Spinal cord (tissue), 9 donors: ENCODE measurements at regions not wholly inside any gene's neighbourhood (a gene's known extent, or its start where the extent isn't known, plus 50 kb on each side); places are given as distances from the start of the nearest gene placed in this dataset.
A peak's percentile ranks its signal among the peaks of the same experiment; 100 is the strongest.

ENCODE experiments used
- DNase-seq, 6 donors: peaks; one replicate each; pipeline versions ENCODE4 v3.0.0 to v3.0.0-alpha.2; 2013 to 2015; ENCODE audit warnings: low spot score in 6 of 6, low read depth in 4 of 6
- H3K27ac ChIP-seq: one replicate; pipeline ENCODE4 v1.5.1; 2013; ENCODE audit warnings: low read depth, low read length, control low read depth
- H3K27me3 ChIP-seq: one replicate; pipeline ENCODE4 v1.6.1; 2013; ENCODE audit warnings: low read length; ENCODE audit not compliant: control insufficient read depth, insufficient read depth
- H3K36me3 ChIP-seq: one replicate; pipeline ENCODE4 v1.6.1; 2013; ENCODE audit warnings: low read length; ENCODE audit not compliant: control insufficient read depth, insufficient read depth
- H3K4me1 ChIP-seq: one replicate; pipeline ENCODE4 v1.6.1; 2013; ENCODE audit warnings: low read length; ENCODE audit not compliant: control insufficient read depth, insufficient read depth
- H3K4me3 ChIP-seq: one replicate; pipeline ENCODE4 v1.5.1; 2013; ENCODE audit warnings: low read depth, low read length, control low read depth
- H3K9me3 ChIP-seq: one replicate; pipeline ENCODE4 v1.6.1; 2013; ENCODE audit warnings: low read length; ENCODE audit not compliant: control insufficient read depth, insufficient read depth
- WGBS: methylation state at CpG from one replicate; pipeline ENCODE4 v1.1.5; 2013; ENCODE audit warnings: missing lambda C conversion rate; ENCODE audit not compliant: insufficient coverage; 5-methylcytosine and 5-hydroxymethylcytosine counted together
- donor health status: healthy.

DNA sequence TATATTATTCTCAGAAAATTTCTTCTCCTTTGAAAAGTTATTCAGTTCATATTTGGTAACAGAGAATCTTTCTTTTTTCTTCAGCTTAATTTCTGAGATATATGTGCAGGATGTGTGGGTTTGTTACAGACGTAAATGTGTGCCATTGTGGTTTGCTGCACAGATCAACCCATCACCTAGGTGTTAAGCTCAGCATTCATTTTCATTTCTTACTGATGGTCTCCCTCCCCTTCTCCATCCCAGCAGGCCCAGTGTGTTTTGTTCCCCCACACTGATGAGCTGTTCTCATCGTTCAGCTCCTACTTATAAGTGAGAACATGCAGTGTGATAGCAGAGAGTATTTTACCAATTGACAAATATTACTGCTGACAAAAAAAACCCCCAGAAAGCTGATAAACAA lies 330.0 kb upstream of the CHD1 start:
- H3K4me1 ChIP-seq: no peaks in the 10 kb centered on the region
- DNase-seq: no peak
- H3K4me3 ChIP-seq: no peak overlapping the region
- no CpG with 5 or more reads among the region's 2 CpGs for WGBS
- peaks cover 4% of the 10 kb centered on the region for H3K9me3 ChIP-seq
- H3K27me3 ChIP-seq: no peaks in the 10 kb centered on the region
- H3K27ac ChIP-seq: no peak overlapping the region
- H3K36me3 ChIP-seq: no peaks in the 10 kb centered on the region

DNA sequence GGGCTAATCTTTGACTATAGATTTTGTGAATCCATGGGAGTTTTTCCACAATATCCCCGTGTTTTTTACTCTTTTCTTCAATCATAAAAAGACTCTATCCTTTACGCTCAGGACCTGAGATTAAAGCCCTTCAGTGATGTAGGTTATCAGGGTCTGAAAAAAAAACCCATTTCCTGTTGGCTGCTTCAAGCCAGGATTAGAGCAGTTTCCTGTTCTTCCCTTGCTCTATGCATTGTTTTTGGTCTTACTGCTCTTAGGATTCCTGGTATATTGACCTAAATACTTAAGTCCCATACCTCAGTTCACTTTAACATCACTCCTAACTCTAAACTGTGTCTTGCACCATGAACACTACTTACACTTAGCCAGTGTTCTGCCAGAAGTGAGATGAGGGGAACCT lies 319.3 kb upstream of the CHD1 start:
- no peak overlapping the region for H3K4me3 ChIP-seq
- H3K27me3 ChIP-seq: no peaks in the 10 kb centered on the region
- no peaks in the 10 kb centered on the region for H3K4me1 ChIP-seq
- no peak for DNase-seq
- WGBS: no CpG with 5 or more reads among the region's 2 CpGs
- no peaks in the 10 kb centered on the region for H3K36me3 ChIP-seq
- no peaks in the 10 kb centered on the region for H3K9me3 ChIP-seq
- no peak overlapping the region for H3K27ac ChIP-seq

DNA sequence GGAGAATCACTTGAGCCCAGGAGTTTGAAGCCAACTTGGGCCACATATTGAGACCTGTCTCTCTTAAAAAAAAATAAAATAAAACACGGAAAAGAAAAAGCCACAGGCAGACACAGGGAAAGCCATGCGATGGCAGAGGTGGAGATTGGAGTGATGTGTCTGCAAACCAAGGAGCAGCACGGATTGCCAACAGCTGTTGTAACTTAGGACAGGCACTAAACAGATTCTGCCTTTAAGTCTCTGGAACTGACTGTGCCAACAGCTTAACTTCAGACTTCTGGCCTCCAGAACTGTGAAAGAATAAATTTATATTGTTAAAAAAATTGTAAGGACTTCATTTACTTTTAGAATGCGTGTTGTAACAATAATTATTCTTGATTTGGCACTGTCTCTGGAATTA lies 318.5 kb upstream of the CHD1 start:
- Histone ChIP-seq H3K4me1 (no peaks in the 10 kb centered on the region), H3K9me3 (no peaks in the 10 kb centered on the region), H3K36me3 (no peaks in the 10 kb centered on the region), H3K27me3 (no peaks in the 10 kb centered on the region), H3K27ac (no peak overlapping the region), H3K4me3 (no peak overlapping the region)
- no peak for DNase-seq
- 90% methylated on average over 3 of the region's 4 CpGs for WGBS

DNA sequence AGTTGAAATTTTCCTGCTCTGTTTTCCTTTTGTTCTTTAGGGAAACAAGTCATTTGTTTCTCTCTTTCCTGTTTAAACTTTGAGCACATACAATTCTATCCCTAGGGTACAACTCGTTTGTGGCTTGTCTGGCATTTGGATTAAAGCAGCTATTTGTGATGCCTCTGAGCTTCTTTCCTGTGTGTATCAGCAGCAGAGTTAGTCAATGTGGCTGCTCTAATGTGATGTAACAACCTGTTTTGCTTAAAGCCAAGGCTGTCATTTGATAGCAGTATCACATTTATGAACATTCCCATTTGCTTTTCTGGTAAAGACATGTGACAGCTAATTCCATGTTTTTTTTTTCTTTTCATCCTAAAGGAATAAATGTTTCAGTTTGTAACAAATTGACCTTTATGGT lies 314.3 kb upstream of the CHD1 start:
- WGBS: no CpG with 5 or more reads among the region's 1 CpG
- no peaks in the 10 kb centered on the region for H3K27me3 ChIP-seq
- H3K4me1 ChIP-seq: no peaks in the 10 kb centered on the region
- DNase-seq: peak in 2 of 6 donors; percentile 5 to 59
- H3K36me3 ChIP-seq: no peaks in the 10 kb centered on the region
- H3K27ac ChIP-seq: no peak overlapping the region
- H3K4me3 ChIP-seq: no peak overlapping the region
- no peaks in the 10 kb centered on the region for H3K9me3 ChIP-seq

DNA sequence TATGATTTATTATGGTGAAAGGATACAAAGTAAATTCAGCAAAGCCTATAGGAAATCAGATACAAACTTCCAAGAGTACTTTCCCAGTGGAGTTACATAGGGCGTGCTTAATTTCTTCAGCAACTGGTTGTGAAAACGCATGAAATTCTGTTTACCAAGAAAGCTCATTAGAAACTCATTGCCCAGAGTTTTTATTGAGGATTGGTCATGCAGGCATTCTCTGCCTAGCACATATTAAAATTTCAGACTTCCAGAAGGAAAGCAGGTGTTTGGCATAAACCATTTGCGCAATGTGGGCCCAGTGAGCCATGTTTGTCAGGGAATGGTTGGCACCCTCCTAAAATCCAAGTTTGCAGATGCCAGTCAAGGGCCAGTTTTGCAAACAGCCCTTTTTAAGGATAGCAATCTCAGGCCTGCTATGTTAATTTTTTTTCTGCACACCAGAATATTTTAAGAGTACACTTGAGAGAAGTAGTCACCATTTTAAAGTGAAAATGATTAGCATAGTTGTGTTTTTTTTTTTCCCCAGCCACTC lies 311.1 kb upstream of the CHD1 start:
- H3K4me1 ChIP-seq: no peaks in the 10 kb centered on the region
- H3K4me3 ChIP-seq: no peak overlapping the region
- no peaks in the 10 kb centered on the region for H3K36me3 ChIP-seq
- H3K27ac ChIP-seq: no peak overlapping the region
- WGBS: 74% methylated on average over 2 of the region's 3 CpGs
- no peaks in the 10 kb centered on the region for H3K27me3 ChIP-seq
- H3K9me3 ChIP-seq: no peaks in the 10 kb centered on the region
- peak in 1 of 6 donors; percentile 33 for DNase-seq

DNA sequence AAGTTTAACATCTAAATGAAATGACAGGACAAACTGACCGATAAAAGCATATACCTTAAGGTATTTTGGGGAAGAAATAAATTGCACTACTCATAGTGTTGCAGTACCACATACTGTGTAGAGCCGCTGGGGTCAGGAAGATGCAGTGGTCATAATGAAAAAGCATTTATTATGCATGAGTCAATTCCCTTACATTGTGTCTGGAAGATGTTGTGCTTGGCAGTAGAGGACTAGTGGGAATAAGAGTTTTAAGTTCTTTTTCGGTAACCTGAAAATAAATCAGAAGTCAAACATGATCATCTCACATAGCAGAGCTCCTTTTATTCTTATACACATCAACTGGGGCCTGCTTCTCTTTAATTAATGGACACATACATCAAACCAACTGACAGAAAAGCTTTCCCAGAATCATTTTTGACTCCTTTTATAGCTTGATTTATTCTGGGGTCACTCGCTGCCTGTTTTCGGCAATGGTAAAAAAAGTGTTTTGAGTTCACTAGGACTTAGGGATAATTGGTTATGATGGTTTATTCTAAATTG lies 262.5 kb upstream of the CHD1 start:
- Histone ChIP-seq H3K4me1 (no peaks in the 10 kb centered on the region), H3K36me3 (no peaks in the 10 kb centered on the region), H3K27ac (no peak overlapping the region), H3K9me3 (no peaks in the 10 kb centered on the region), H3K4me3 (no peak overlapping the region), H3K27me3 (no peaks in the 10 kb centered on the region)
- 70% methylated on average over 3 of the region's 5 CpGs for WGBS
- peak in 1 of 6 donors; percentile 61 for DNase-seq

DNA sequence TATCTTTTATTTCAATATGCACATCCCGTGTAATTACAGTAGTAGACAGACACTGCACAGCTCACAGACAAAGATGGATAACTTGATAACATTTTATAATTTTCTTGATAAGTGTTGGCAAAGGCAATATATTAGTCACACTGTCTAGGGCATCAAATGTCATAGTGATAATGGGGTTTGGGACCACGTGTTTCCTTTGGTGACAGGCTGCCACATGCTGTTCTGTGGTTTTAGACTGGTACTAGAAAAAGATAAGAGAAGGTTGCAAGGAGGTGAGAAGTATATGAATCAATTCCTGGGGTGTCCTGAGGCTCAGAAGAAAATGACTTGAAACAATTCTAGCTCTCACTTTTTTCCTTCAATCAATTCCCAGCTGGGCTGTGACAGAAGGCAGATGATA lies 258.8 kb upstream of the CHD1 start:
- Histone ChIP-seq H3K4me1 (no peaks in the 10 kb centered on the region), H3K27ac (no peak overlapping the region), H3K9me3 (no peaks in the 10 kb centered on the region), H3K4me3 (no peak overlapping the region), H3K36me3 (no peaks in the 10 kb centered on the region), H3K27me3 (no peaks in the 10 kb centered on the region)
- WGBS: 50% methylated on average over 1 of the region's 2 CpGs
- DNase-seq: no peak

DNA sequence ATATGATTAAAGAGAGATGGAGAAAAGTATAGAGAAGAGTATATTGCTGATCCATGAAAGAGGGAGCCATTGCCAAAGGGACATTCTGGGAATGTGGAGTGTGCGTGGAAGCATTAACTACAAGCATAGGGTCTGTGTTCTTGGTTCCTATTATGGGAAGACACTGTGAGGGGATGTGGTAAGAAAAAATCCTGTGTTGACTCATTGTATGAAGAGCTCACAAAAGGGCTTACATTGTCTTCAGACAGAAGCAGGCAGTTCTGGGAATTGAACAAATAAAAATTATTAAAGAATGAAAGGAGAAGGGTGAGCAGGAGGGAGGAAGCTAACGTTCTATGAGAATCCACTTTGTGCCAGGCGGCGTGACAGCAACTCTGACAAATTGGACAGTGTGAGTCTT lies 250.4 kb upstream of the CHD1 start:
- Histone ChIP-seq H3K4me1 (no peaks in the 10 kb centered on the region), H3K27me3 (no peaks in the 10 kb centered on the region), H3K9me3 (no peaks in the 10 kb centered on the region), H3K36me3 (no peaks in the 10 kb centered on the region), H3K27ac (no peak overlapping the region), H3K4me3 (no peak overlapping the region)
- WGBS: 77% methylated on average over 2 of the region's 4 CpGs
- no peak for DNase-seq

DNA sequence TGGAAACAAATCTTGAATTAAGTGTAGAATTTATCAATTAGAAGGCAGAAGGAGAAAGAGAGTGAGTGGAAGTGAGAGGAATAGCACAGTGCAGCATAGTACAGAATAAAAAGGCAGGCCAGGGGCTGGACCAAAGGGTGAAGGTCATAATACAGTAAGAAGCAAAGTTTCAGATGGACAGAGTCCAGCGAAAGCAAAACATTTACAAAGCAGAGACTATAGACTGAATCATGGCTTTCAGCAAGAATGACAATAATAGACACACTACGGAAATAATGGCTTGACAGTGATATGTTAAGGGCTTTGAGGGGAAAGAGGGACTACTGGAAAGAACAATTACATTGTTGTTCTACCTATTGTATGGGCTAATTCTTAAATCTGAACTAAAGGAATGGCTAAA lies 249.0 kb upstream of the CHD1 start:
- no peak for DNase-seq
- H3K27me3 ChIP-seq: no peaks in the 10 kb centered on the region
- no peaks in the 10 kb centered on the region for H3K36me3 ChIP-seq
- 80% methylated on average over 1 of the region's 2 CpGs for WGBS
- no peak overlapping the region for H3K4me3 ChIP-seq
- H3K9me3 ChIP-seq: no peaks in the 10 kb centered on the region
- no peaks in the 10 kb centered on the region for H3K4me1 ChIP-seq
- no peak overlapping the region for H3K27ac ChIP-seq

DNA sequence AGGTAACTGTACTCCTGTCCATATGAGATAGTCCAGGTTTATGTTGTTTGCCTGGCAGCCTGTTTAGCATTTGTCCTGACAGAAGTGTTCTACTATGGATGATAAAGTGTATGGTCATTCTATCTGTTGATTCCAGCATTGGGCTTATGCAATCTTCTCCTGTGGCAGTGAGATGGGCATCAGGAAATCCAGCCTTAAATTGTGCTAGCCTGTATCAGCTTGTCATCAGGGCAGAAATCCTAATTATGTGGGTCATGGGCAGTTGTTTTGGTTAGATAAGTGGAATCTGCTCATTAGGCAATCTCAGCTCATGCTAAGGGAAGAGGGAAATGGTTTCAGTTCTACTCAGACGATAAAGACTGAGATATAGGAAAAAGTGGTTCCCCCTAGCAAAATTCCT lies 247.4 kb upstream of the CHD1 start:
- no CpG with 5 or more reads among the region's 1 CpG for WGBS
- no peaks in the 10 kb centered on the region for H3K36me3 ChIP-seq
- H3K9me3 ChIP-seq: no peaks in the 10 kb centered on the region
- H3K4me3 ChIP-seq: no peak overlapping the region
- no peaks in the 10 kb centered on the region for H3K4me1 ChIP-seq
- no peak for DNase-seq
- no peak overlapping the region for H3K27ac ChIP-seq
- no peaks in the 10 kb centered on the region for H3K27me3 ChIP-seq
